Ovary (tissue), 3 donors: ENCODE measurements at regions not wholly inside any gene's neighbourhood (a gene's known extent, or its start where the extent isn't known, plus 50 kb on each side); places are given as distances from the start of the nearest gene placed in this dataset.

ENCODE experiments used
- EP300 ChIP-seq: sonication (generic); formaldehyde crosslinking; IDR thresholded peaks from one replicate; pipeline ENCODE4 v1.6.1; 2017; ENCODE audit warnings: antibody characterized with exemption
- POLR2A ChIP-seq: fragments of 450-650 bp; IDR thresholded peaks from one replicate; pipeline ENCODE4 v1.6.1; 2017; ENCODE audit warnings: antibody characterized with exemption, mild to moderate bottlenecking, moderate library complexity
- TF ChIP-seq, protein P1 (sequence below), 3 donors: fragments of 450-650 bp in 2 of 3; fragments of 200-600 bp in 1 of 3; IDR thresholded peaks; one replicate each; pipeline versions ENCODE4 v1.5.1 to v1.8.0; 2016 to 2022; ENCODE audit warnings: antibody characterized with exemption in 3 of 3, mild to moderate bottlenecking in 1 of 3
- donor health status: DM: no; HTN: no; CAD: no.

DNA sequence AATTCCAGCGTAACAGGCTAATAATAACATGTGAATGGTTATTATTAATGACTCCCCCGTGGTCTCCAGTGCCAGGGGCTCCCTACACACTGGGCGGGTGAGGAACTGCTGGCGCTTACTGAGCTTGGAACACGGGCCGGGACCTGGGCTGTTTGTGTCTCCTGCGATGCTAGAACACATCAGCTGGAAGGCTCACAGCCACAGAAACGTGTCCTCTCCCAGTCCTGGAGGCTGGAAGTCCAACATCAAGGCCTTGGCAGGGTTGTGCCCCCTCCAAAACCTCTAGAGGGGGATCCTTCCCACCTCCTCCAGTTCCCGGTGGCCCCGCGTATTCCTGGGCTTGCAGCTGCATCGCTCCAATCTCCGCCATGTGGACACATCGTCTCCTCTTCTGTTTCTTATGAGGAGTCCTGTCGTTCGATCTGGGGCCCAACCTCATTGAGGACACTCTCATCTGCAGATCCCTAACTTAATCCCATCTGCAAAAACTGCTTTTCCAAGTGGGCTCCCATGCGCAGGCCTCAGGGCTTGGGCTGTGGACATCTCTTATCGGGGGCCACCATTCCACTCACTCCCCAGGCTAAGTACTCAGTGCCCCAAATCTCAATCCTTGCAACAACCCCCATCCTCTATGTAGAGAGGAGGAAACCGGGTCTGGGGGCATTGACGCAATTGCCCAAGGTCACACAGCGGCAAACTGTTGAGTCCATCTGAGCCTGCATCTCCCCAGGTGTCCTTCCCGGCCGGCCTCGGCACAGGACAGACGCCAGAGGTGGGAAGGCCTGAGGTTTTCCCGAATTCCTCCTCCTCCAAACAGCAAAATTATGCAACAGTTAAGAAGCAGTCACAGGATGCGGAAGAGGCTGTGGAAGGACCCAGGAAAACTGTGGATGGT lies 193.9 kb downstream of the IRF8 start:
- TF ChIP-seq POLR2A (no peak), EP300 (no peak)
- TF ChIP-seq, protein P1, sequence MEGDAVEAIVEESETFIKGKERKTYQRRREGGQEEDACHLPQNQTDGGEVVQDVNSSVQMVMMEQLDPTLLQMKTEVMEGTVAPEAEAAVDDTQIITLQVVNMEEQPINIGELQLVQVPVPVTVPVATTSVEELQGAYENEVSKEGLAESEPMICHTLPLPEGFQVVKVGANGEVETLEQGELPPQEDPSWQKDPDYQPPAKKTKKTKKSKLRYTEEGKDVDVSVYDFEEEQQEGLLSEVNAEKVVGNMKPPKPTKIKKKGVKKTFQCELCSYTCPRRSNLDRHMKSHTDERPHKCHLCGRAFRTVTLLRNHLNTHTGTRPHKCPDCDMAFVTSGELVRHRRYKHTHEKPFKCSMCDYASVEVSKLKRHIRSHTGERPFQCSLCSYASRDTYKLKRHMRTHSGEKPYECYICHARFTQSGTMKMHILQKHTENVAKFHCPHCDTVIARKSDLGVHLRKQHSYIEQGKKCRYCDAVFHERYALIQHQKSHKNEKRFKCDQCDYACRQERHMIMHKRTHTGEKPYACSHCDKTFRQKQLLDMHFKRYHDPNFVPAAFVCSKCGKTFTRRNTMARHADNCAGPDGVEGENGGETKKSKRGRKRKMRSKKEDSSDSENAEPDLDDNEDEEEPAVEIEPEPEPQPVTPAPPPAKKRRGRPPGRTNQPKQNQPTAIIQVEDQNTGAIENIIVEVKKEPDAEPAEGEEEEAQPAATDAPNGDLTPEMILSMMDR (IDR thresholded peaks at IDR 0.05), result no peak
